HG02852 (cell line): ENCODE measurements at regions not wholly inside any gene's neighbourhood (a gene's known extent, or its start where the extent isn't known, plus 50 kb on each side); places are given as distances from the start of the nearest gene placed in this dataset.
"Not testable (repeated sequence)": the region's sequence is repeated elsewhere in the genome, so short reads cannot be mapped to it uniquely, and the experiment has no call there.

Experiments
- ATAC-seq: cut with Tn5 transposase; IDR thresholded peaks from one replicate; pipeline ENCODE4 v1.9.1; 2021; ENCODE audit warnings: mild to moderate bottlenecking, moderate library complexity; ENCODE audit not compliant: unreplicated experiment

DNA sequence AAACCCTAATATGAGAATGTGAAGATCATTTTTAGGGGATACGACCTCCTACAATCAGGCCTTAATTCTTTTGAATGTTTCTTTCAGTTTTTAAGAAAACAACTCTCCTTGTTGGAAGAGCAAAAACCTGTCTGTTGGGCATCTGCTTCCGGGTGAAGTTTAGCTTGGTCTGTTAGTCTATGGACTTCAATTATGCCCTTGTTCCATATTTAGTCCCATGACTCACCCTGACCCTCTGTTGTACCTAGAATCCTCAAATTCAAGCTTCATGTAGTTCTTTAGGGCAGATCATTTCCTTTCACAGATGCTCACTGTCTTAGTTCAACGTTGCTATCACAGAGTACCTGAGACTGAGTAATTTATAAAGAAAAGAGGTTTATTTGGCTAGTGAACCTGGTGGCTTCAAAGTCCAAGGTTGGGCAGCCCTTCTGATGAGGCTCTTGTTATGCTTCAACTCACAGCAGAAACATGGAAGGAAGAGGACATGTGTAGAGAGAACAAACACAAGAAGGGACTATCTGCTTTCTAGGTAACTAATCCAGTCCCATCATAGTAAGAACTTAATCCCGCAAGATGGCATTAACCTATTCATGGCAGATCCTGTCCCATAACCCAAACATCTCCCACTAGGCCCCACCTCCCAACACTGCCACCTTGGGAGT, 82.5 kb upstream of the SERPINE2 start:
- no peak for ATAC-seq

- no peak for ATAC-seq
These were observed 81.9 kb upstream of the SERPINE2 start for GRCh38 chr2:224120986-224121385.

- not testable (repeated sequence) for ATAC-seq
These were observed 80.8 kb upstream of the SERPINE2 start for GRCh38 chr2:224119846-224120245.

GRCh38 chr2:224114428-224114827, 75.3 kb upstream of the SERPINE2 start:
- no peak for ATAC-seq

GRCh38 chr2:224113930-224114329, 74.8 kb upstream of the SERPINE2 start:
- not testable (repeated sequence) for ATAC-seq

- ATAC-seq, result no peak
These were observed 72.5 kb upstream of the SERPINE2 start for GRCh38 chr2:224111576-224111975.

DNA sequence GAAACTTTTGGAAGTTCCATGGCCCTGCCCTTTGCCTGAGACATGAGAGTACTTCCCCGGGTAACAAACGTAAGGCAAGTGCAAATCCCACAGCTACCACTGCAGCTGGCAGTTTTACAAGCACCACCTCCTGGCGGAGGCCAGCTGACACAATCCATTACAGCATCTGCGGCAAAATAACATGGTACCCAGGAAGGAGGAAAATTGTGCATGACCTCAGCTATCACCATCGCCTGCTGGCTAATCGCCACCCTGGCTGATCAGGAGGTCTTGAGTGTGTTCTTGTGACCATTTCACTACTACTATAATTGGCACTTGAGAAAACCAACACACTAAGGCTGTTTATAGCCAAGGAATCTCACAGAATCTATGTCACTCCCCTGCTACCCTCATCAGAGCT, 71.7 kb upstream of the SERPINE2 start:
- ATAC-seq, result no peak

- no peak for ATAC-seq
These were observed 70.7 kb upstream of the SERPINE2 start for GRCh38 chr2:224109751-224110150.

DNA sequence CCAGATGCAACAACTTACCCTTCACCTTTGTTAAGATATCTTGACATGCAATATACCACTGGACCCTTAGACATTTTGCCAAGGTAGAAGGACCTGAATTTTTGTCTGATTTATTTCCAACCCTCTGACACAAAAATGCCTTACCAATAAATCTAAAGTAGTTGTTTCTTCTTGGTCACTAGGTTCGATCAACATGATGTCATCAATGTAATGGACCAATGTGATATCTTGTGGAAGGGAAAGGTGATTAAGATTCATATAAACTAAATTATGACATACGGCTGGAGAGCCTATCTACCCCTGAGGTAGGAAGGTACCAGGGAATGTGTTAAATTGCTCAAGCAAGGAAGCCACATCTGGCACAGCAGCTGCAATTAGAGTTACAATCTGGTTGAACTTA, 67.7 kb upstream of the SERPINE2 start:
- no peak for ATAC-seq

- no peak for ATAC-seq
These were observed 65.7 kb upstream of the SERPINE2 start for GRCh38 chr2:224104668-224105386.

- ATAC-seq, result no peak
These were observed 64.6 kb upstream of the SERPINE2 start for GRCh38 chr2:224103651-224104050.

DNA sequence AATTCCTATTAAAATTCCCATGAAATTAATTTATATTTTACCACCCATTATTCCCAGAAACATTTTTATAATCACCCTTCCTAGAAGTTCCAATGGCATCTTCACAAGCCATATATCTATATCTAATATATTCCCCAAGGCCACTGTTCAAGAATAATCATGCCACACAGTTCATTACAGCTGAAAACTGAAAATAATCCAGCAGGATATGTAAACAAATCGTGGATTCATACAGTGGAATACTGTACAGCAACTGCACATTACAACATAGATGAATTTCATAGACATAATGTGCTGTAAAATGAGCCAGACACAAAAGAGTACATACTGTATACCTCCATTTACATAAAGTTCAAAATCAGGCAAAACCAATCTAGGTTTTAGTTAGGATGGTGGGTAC, 63.9 kb upstream of the SERPINE2 start:
- ATAC-seq, result no peak

DNA sequence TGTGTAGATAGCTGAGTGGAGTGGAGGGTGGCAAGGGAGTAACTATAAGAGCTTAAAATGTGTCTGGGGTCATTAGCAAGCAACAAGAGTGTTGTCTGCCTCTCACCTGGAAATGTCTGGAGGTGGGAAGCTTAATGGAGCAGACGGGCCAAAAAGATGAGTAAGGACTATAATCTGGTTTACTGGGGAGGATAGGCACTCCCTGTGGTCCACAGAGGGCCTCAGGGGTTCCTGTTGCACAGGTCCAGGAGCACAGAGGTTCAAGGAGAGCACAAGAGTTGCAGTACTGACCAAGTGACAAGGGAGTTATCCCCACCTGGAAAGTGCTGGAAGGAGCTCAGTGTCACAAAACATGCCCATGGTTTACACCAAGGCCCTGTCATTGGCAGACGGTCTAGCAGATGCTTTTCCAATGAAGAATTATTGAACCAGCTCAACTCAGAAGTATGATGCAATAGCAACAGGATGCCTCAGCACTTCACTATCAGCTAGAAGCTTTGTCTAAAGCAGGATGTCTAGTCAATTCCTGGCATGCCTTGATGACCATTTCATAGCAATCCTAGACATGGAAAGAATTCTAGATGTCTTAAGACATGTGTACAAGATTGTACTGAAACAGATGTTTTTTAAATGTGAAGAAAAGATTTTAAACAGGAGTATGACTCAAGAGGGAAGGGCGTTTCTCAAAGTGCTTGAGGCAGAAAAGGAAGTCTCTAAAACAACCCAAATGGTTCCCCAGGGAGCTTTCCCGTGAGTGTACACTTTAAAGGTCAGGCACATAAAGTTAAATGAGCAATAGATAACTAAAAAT, 62.9 kb upstream of the SERPINE2 start:
- no peak for ATAC-seq

GRCh38 chr2:224099861-224100643, 61.0 kb upstream of the SERPINE2 start:
- ATAC-seq, result no peak

- no peak for ATAC-seq
These were observed 59.6 kb upstream of the SERPINE2 start for GRCh38 chr2:224098481-224099230.

GRCh38 chr2:224094413-224094812, 55.3 kb upstream of the SERPINE2 start:
- no peak for ATAC-seq

DNA sequence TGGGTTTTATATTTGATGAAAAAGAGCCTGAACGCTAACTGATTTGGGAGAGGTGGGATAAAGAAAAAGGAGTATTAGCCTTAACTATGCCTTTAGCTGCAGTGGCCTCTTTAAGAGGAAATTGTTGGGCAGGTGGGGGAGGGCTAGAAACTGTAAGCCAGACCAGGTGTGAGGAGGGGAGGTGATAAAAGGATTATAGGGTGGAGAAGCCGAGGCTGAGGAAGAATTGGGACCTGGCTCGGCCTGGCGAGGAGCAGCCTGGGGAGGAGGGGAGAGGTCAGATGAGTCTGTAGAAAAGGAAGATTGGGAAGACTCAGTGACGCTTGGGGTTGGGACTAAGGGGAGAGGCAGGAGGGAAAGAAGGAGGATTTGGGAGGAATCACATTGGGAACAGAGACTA, 52.6 kb upstream of the SERPINE2 start:
- ATAC-seq, result not testable (repeated sequence)

GRCh38 chr2:224089606-224090005, 50.5 kb upstream of the SERPINE2 start:
- ATAC-seq, result not testable (repeated sequence)
